ENCODE measurements at regions not wholly inside any gene's neighbourhood (a gene's known extent, or its start where the extent isn't known, plus 50 kb on each side); places are given as distances from the start of the nearest gene placed in this dataset.
"Not testable (repeated sequence)": the region's sequence is repeated elsewhere in the genome, so short reads cannot be mapped to it uniquely, and the experiment has no call there.

- ATAC-seq (no peak), DNase-seq (no peak)
- intact Hi-C loops (cut with DNase I) = no loop called here
These were observed 58.1 kb downstream of the ATXN7L3B start for GRCh38 chr12:74595696-74596095.

DNA sequence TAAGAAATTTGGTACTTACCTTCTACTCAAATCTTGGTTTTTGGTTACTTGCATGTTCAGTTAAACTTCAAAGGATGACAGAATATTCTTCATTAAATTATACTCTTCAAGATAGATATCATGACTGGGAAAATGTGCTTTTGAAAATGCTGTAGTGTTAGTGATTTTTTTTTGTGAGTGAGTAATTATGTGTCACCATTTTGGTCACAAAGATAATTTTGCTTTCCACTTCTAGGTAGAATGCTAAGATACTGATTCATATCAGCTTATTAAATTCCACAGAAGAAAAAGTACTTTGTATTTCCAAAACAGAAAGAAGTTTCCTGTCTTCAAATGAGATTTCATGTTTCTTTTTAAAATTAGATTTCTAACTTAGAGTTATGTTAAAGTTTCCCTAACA is 61.2 kb downstream of the ATXN7L3B start:
- intact Hi-C loops (cut with DNase I) = no loop called here
- ATAC-seq = no peak
- DNase-seq = no peak

- intact Hi-C loops (cut with DNase I) = no loop called here
- ATAC-seq (no peak), DNase-seq (no peak)
These were observed 62.3 kb downstream of the ATXN7L3B start for GRCh38 chr12:74599932-74600331.

GRCh38 chr12:74600817-74601216 is 63.2 kb downstream of the ATXN7L3B start:
- intact Hi-C loops (cut with DNase I) = not testable (repeated sequence)

GRCh38 chr12:74602881-74603672 is 65.4 kb downstream of the ATXN7L3B start:
- ATAC-seq = no peak
- no peak for DNase-seq
- intact Hi-C loops (cut with DNase I) = no loop called here

More at GRCh38 chr12:74600817-74601216, 63.2 kb downstream of the ATXN7L3B start:
- not testable (repeated sequence) for DNase-seq, ATAC-seq

DNA sequence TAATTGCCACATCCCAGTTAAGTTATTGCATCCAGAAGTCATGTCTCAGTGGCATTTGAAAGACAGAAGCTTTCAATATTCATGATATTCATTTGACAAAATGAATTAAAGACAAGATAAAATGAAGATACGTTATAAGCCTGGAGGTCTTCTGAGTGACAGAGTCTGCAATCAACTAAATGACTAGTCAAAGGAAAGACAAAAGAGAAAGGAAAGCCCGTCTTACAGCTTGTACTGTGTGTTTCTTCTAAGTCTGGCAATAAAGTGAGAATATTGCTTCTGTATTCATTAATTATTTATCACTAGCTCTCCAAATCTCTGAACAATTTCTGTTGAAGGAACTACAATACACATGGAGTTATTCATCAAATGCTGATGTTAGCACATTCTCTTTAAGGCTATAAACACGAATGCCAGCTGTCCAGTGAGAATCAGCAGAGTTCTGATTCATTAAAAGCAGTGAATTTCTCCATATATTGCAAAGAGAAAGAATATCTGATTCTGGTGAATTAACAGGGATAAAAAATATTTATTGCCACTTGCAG is 70.7 kb downstream of the ATXN7L3B start:
- intact Hi-C loops (cut with DNase I) = no loop called here
- ATAC-seq (no peak), DNase-seq (no peak)

DNA sequence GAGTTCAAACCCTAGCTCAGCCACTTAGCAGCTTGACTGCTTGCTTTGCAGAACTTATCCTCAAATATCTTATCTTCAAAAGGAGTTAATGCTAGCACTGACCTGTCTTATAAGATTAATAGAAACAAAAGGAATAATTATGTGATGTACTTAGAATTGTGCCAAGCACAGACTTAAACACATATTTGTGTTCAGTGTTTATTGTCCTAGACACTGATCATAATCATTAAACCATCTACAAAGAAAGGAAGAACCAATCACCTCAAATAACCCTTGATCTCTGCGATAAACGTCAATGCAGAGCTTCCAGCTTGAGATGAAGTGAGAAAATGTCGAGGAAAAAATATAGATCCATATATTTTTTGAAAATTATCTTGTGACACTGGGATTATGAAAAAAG is 73.1 kb downstream of the ATXN7L3B start:
- no peak for ATAC-seq
- no peak for DNase-seq
- intact Hi-C loops (cut with DNase I) = no loop called here

DNA sequence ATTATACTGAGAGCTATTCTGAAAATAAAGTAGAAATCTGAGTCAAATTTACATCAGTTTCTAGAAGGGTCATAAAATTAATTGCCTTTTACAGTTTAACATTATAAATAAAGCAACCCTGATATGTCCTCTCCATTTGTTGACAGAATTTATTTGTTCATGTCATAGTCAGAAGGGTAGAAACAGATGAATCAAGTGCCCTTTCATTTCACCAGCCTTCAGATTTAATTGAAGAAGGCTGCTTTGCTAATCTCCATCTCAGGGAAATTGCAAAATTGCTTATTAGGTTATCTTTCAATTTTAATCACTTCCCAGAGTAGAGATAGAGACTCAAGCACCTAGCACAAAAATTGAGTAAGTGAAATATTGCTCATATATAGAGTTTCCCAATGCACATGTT is 76.8 kb downstream of the ATXN7L3B start:
- DNase-seq (no peak), ATAC-seq (no peak)
- intact Hi-C loops (cut with DNase I) = no loop called here

DNA sequence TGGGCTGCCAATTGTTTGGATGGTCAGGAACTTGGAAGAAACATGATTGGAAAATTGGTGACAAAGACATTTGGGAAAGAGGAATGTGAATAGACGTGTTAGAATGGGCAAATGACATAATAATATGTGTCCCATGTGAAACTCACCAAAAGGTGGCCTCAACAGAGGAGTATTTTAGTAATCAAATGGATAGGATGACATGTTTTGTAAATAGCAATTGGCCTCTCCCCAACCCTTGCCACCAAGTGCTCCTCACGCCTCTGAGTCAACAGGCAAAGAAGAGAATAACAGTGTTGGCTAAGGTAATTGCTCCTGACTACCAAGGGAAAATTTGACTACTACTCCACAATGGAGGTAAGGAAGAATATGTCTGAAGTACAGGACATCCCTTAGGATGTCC is 81.4 kb downstream of the ATXN7L3B start:
- ATAC-seq (no peak), DNase-seq (no peak)
- intact Hi-C loops (cut with DNase I) = no loop called here

DNA sequence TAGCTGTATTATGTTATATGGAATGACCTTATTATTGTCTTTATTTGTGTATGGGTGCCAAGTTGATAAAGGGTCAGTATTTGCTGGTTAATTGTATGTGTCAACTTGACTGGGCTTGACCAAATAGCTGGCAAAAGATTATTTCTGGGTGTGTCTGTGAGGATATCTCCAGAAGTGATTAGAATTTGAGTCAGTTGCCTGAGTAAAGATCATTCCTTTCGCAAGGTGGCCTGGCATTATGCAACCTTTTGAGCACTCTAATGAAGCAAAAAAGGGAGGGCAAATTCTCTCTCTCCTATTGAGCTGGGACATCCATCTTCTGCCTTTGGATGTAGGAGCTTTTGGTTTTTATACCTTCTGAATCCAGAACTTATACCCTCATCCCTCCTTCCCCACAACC is 82.2 kb downstream of the ATXN7L3B start:
- intact Hi-C loops (cut with DNase I) = no loop called here
- ATAC-seq = no peak

GRCh38 chr12:74620921-74621320 is 83.3 kb downstream of the ATXN7L3B start:
- ATAC-seq = no peak
- intact Hi-C loops (cut with DNase I) = no loop called here
- DNase-seq = no peak

More for the DNA sequence above, 82.2 kb downstream of the ATXN7L3B start:
- no peak for DNase-seq

- no peak for ATAC-seq
- intact Hi-C loops (cut with DNase I) = no loop called here
- no peak for DNase-seq
These were observed 86.6 kb downstream of the ATXN7L3B start for GRCh38 chr12:74624201-74624600.

DNA sequence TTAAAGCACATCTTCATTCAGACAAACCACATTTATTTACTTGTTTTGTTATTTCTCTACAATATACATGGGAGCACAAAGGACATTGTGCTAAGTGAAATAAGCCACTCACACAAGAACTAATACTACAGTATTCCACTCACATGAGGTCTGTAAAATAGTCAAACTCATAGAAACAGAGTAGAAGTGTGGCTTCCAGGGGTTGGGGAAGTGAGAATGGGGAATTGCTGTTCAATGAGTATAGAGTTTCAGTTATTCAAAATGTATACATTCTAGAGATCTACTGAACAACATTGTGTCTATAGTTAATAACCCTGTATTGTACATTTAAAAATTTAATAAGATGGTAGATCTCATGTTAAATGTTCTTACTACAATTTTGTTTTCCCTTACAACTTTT is 88.8 kb downstream of the ATXN7L3B start:
- intact Hi-C loops (cut with DNase I) = no loop called here
- DNase-seq = no peak
- ATAC-seq = no peak

DNA sequence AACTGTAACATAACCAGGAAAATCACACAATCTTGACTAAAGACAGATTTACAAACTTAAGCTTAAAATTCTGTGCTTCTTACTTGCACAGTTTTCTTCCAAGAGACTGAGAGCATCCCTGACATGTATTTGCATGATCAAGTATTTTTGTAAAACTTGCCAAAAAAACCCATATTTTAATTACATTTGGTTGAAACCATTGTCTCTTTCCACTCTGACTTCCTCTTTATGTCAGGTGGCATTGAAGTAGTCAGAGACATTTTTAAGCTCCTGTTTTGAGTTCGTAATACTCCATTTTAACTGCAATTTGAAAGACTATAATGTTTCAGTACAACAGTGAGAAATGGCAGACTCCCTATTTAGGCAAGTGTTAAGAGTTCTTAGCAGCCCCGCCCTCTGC is 103.6 kb downstream of the ATXN7L3B start:
- intact Hi-C loops (cut with DNase I) = no loop called here
- ATAC-seq (no peak), DNase-seq (no peak)

GRCh38 chr12:74641694-74642093 is 104.1 kb downstream of the ATXN7L3B start:
- intact Hi-C loops (cut with DNase I) = no loop called here
- ATAC-seq (no peak), DNase-seq (no peak)

DNA sequence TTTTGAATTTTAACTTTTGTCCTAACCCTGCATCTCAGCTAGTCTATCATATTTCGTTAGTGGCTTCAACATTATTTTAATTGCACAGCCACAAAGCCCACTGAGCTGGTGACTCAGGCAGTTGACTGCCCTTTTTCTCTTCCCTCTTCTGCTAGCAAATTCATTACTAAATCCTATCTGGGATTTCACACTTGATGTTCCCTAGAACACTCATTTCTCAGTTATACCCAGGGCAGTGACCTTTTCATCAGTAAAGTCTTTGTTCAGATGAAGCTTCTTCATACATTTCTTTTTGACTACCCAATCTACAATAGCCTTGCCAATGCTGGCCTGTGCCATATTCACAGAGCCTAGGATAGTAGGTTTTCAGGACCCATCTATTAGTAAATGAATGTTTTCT is 107.0 kb downstream of the ATXN7L3B start:
- intact Hi-C loops (cut with DNase I) = no loop called here
- ATAC-seq = no peak
- DNase-seq = no peak

DNA sequence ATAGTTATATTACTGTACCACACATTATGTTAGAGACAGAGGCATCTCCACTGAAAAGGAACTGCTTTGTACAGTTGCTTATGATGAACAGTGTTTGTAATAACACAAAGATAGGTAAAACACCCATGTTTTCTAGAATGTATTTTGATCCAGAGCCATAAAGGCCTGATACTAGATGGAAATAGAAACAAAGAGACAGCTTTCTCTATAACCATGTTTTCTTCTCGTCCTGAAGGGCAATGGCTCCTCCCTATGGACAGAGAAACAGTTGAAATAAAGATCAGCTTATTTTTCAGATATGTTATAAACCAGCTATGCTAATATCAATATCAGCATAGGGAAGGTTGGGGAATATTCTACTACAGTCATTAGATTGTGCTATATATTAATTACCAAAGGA is 109.2 kb downstream of the ATXN7L3B start:
- intact Hi-C loops (cut with DNase I) = no loop called here
- ATAC-seq = no peak

DNA sequence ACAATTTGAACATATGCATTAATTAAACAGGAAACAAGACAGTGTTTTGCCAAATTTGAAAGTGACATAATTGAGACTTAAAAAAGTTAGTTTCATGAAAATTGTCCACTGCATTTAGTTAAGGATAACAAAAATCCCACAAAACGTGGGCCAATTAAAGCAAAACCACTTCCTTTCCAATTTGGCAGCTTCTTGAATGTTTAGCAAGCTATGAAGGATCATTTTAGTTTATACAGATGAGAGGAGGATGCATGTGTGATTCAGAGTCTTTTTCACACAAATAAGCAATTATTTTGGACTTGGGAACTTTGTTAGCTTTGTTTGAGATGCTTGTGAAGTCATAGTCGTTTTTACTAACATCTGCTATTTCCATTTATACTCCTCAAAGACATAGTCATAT is 109.6 kb downstream of the ATXN7L3B start:
- intact Hi-C loops (cut with DNase I) = no loop called here
- ATAC-seq (no peak), DNase-seq (no peak)

More for the DNA sequence above, 109.2 kb downstream of the ATXN7L3B start:
- no peak for DNase-seq

DNA sequence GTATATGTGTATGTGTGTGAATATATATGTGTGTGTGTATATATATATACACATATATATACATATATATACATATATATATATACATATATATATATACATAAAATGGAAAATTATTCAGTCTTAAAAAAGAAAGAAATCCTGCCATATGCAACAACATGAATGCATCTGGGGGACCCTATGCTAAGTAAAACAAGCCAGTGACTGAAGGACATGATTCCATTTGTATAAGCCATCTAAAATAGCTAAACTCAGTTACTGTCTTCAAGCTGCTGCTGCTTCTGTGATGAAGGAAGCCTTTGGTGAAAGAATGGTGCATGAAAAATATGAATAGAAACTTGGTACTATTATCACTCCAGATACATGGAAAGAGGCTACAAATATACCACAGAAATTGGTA is 118.6 kb downstream of the ATXN7L3B start:
- ATAC-seq = no peak
- intact Hi-C loops (cut with DNase I) = no loop called here
- no peak for DNase-seq

- ATAC-seq = no peak
- intact Hi-C loops (cut with DNase I) = no loop called here
- no peak for DNase-seq
These were observed 122.8 kb downstream of the ATXN7L3B start for GRCh38 chr12:74660442-74660841.

- intact Hi-C loops (cut with DNase I) = no loop called here
- DNase-seq (no peak), ATAC-seq (no peak)
These were observed 126.3 kb downstream of the ATXN7L3B start for GRCh38 chr12:74663958-74664357.

All from left cardiac atrium (tissue), 4 donors.